WTC11 (cell line): ENCODE measurements at regions not wholly inside any gene's neighbourhood (a gene's known extent, or its start where the extent isn't known, plus 50 kb on each side); places are given as distances from the start of the nearest gene placed in this dataset.

Experiments
- ATAC-seq: fragments of 200-7000 bp; cut with Tn5 transposase; 2 replicates; pipeline ENCODE4 v1.10.0; 2021; ENCODE audit warnings: mild to moderate bottlenecking, moderate library complexity
- CTCF ChIA-PET: fragments of 300-600 bp; sonication (Branson Sonifier 250); formaldehyde crosslinking; loops from one replicate; lab custom pipeline; 2021; ENCODE audit warnings: antibody characterized with exemption; lab: Charles Lee
- POLR2A ChIA-PET: fragments of 350-600 bp; sonication (Branson Sonifier 250); formaldehyde crosslinking; loops from one replicate; lab custom pipeline; 2021; ENCODE audit warnings: antibody characterized with exemption; lab: Charles Lee
- DNase-seq: peaks from one replicate; pipeline ENCODE4 v3.0.0; 2021; ENCODE audit warnings: low spot score
- H3K27ac Mint-ChIP-seq: 2 replicates; pipeline ENCODE4 v1.8.0; 2021; ENCODE audit warnings: mixed read lengths
- H3K27me3 Mint-ChIP-seq: 2 replicates; pipeline ENCODE4 v1.8.0; 2021; ENCODE audit warnings: low read depth, mild to moderate bottlenecking, moderate library complexity, mixed read lengths
- H3K36me3 Mint-ChIP-seq: 2 replicates; pipeline ENCODE4 v1.8.0; 2021; ENCODE audit warnings: mixed read lengths
- H3K4me1 Mint-ChIP-seq: 2 replicates; pipeline ENCODE4 v1.8.0; 2022; ENCODE audit warnings: mixed read lengths
- H3K4me3 Mint-ChIP-seq: 2 replicates; pipeline ENCODE4 v1.8.0; 2021; ENCODE audit warnings: mild to moderate bottlenecking, moderate library complexity, mixed read lengths
- H3K9me3 Mint-ChIP-seq: 2 replicates; pipeline ENCODE4 v1.8.0; 2021; ENCODE audit warnings: mixed read lengths
- AFF4 ChIP-seq: sonication (generic); formaldehyde crosslinking; IDR thresholded peaks from 2 replicates; pipeline ENCODE4 v1.8.1; 2023; ENCODE audit warnings: mild to moderate bottlenecking, missing genetic modification reagents, borderline replicate concordance
- ATF1 ChIP-seq: sonication (generic); formaldehyde crosslinking; IDR thresholded peaks from 2 replicates; pipeline ENCODE4 v1.8.1; 2023; ENCODE audit warnings: mild to moderate bottlenecking, moderate library complexity, missing genetic modification reagents
- CTCF ChIP-seq: fragments of 200-600 bp; IDR thresholded peaks from 2 replicates; pipeline ENCODE4 v1.8.0; 2022; ENCODE audit warnings: antibody characterized with exemption
- E2F1 ChIP-seq: sonication (generic); formaldehyde crosslinking; IDR thresholded peaks from 2 replicates; pipeline ENCODE4 v1.8.0; 2022; ENCODE audit warnings: mild to moderate bottlenecking, missing genetic modification reagents
- ELF4 ChIP-seq: sonication (generic); formaldehyde crosslinking; IDR thresholded peaks from 2 replicates; pipeline ENCODE4 v1.8.1; 2022; ENCODE audit warnings: low read depth, mild to moderate bottlenecking, moderate library complexity, missing genetic modification reagents
- GTF2I ChIP-seq: fragments of 250-450 bp; sonication (Bioruptor Pico); conservative IDR thresholded peaks from 2 replicates; pipeline ENCODE4 v1.4.0; 2021; ENCODE audit warnings: mild to moderate bottlenecking
- JAZF1 ChIP-seq: fragments of 250-450 bp; sonication (Bioruptor Pico); IDR thresholded peaks from 2 replicates; pipeline ENCODE4 v1.9.0; 2021; ENCODE audit warnings: moderate library complexity, mild to moderate bottlenecking, inconsistent platforms
- JUN ChIP-seq: sonication (generic); formaldehyde crosslinking; IDR thresholded peaks from 2 replicates; pipeline ENCODE4 v1.8.0; 2023; ENCODE audit warnings: mild to moderate bottlenecking, missing genetic modification reagents
- MXD4 ChIP-seq: fragments of 250-450 bp; sonication (Bioruptor Pico); IDR thresholded peaks from 2 replicates; pipeline ENCODE4 v1.8.0; 2021; ENCODE audit warnings: mild to moderate bottlenecking, moderate library complexity, borderline replicate concordance
- MYBL2 ChIP-seq: sonication (generic); formaldehyde crosslinking; IDR thresholded peaks from 2 replicates; pipeline ENCODE4 v1.8.1; 2023; ENCODE audit warnings: mild to moderate bottlenecking, moderate library complexity, missing genetic modification reagents
- PRRX2 ChIP-seq: fragments of 250-450 bp; sonication (Bioruptor Pico); IDR thresholded peaks from 2 replicates; pipeline ENCODE4 v1.8.0; 2021; ENCODE audit warnings: mild to moderate bottlenecking
- RORB ChIP-seq: fragments of 250-450 bp; sonication (Bioruptor Pico); IDR thresholded peaks from 2 replicates; pipeline ENCODE4 v1.9.0; 2021; ENCODE audit warnings: mild to moderate bottlenecking
- ZNF423 ChIP-seq: fragments of 250-450 bp; sonication (Bioruptor Pico); IDR thresholded peaks from 2 replicates; pipeline ENCODE4 v2.1.2; 2022; ENCODE audit warnings: mild to moderate bottlenecking, moderate library complexity
- TF ChIP-seq, protein P1 (sequence below): sonication (generic); formaldehyde crosslinking; IDR thresholded peaks from 2 replicates; pipeline ENCODE4 v1.8.1; 2022; ENCODE audit warnings: mild to moderate bottlenecking, missing genetic modification reagents, moderate library complexity, borderline replicate concordance
- TF ChIP-seq, protein P2 (sequence below): fragments of 250-450 bp; sonication (Bioruptor Pico); IDR thresholded peaks from 2 replicates; pipeline ENCODE4 v1.9.0; 2021; ENCODE audit warnings: moderate library complexity, mild to moderate bottlenecking, inconsistent platforms, borderline replicate concordance

DNA sequence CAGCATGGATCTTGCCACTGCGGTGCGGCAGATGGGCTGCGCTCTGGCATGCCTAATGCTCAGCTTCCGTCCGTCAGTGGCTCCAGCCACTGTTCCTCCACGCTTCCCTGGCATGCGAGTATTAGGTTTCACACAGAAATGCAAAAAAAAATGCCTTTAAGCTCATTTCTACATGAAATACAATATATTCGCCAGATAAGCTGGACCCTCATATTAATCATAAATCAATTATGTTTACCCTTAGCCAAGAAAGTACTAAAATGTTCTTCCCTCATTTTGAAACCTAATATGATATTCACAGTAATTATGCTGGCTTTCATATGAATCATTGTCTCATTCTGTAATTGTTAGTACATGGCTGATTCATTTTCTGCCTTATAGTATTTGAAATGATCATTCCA lies 115.5 kb upstream of the FAM241A start:
- H3K4me3 Mint-ChIP-seq = no peak overlapping the region
- ChIA-PET POLR2A (no interaction called here), CTCF (interaction anchor here (1.5 to 6.8 kb wide), 2 partner anchors 86 to 175 kb away, joined by 5 to 77 read pairs; no protein-coding TSS in a partner anchor)
- no peaks in the 10 kb centered on the region for H3K27me3 Mint-ChIP-seq
- H3K9me3 Mint-ChIP-seq = peaks cover 20% of the 10 kb centered on the region
- H3K4me1 Mint-ChIP-seq = peaks cover 21% of the 10 kb centered on the region
- DNase-seq (no peak), ATAC-seq (0 out of 2 replicates have a peak, but pooled peaks have one; percentile 24)
- TF ChIP-seq, protein P1, sequence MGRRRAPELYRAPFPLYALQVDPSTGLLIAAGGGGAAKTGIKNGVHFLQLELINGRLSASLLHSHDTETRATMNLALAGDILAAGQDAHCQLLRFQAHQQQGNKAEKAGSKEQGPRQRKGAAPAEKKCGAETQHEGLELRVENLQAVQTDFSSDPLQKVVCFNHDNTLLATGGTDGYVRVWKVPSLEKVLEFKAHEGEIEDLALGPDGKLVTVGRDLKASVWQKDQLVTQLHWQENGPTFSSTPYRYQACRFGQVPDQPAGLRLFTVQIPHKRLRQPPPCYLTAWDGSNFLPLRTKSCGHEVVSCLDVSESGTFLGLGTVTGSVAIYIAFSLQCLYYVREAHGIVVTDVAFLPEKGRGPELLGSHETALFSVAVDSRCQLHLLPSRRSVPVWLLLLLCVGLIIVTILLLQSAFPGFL (CRISPR knock-in tag) = no peak
- TF ChIP-seq GTF2I (CRISPR knock-in tag) = no peak
- TF ChIP-seq MYBL2 (CRISPR knock-in tag) = no peak
- H3K36me3 Mint-ChIP-seq = 0 out of 2 replicates have a peak, but pooled peaks cover 4% of the 10 kb centered on the region
- H3K27ac Mint-ChIP-seq = peak overlapping the region; percentile 44; the same call in 1 of the 2 replicates

DNA sequence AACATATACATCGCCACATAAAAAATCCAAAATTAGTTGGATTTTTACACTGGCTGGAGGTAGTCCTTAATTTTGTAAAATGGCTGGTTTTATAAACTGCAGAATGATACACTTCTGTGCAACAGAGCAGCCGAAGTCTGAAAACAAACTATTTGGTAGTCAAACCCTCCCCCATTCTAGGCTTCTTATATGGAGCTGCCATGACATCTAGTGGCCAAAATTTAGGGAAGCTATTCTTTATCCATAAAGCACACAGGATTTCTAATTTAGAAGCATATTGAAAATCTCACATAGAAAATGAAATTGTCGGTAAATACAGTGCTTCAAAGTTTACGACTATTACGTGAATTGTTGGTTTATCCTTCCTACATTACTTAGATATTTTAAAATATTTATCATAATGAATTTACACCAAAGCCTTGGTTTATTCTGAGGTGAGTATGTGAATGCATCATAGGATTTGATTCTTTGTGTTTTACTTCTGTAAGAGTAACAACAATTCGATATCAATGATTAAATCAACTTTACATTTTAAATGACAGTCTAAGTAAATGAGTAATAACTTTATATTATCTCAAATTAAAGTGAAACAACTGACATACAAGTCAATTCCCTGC lies 113.4 kb upstream of the FAM241A start:
- DNase-seq = no peak

More for the DNA sequence above, 113.4 kb upstream of the FAM241A start:
- Mint-ChIP-seq H3K27me3 (no peaks in the 10 kb centered on the region), H3K4me1 (peaks cover 21% of the 10 kb centered on the region), H3K36me3 (0 out of 2 replicates have a peak, but pooled peaks cover 4% of the 10 kb centered on the region), H3K9me3 (peaks cover 14% of the 10 kb centered on the region), H3K27ac (no peak overlapping the region), H3K4me3 (no peak overlapping the region)
- TF ChIP-seq ZNF423 (CRISPR knock-in tag) (no peak), ATF1 (no peak), PRRX2 (no peak), RORB (no peak), JAZF1 (CRISPR knock-in tag) (no peak), CTCF (no peak; the same call in 1 of the 2 replicates), E2F1 (CRISPR knock-in tag) (no peak), AFF4 (no peak), JUN (CRISPR knock-in tag) (no peak), ELF4 (no peak), MXD4 (CRISPR knock-in tag) (no peak)
- TF ChIP-seq, protein P2, sequence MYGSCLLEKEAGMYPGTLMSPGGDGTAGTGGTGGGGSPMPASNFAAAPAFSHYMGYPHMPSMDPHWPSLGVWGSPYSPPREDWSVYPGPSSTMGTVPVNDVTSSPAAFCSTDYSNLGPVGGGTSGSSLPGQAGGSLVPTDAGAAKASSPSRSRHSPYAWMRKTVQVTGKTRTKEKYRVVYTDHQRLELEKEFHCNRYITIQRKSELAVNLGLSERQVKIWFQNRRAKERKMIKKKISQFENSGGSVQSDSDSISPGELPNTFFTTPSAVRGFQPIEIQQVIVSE (CRISPR knock-in tag) = no peak
- ATAC-seq = peak; percentile 68
- CTCF ChIA-PET = interaction anchor here (0.9 to 6.8 kb wide), 15 partner anchors 11 to 184 kb away, joined by 3 to 77 read pairs (median 5); no protein-coding TSS in a partner anchor
- POLR2A ChIA-PET = interaction anchor here (0.5 kb wide), 1 partner anchor 94 kb away, joined by 3 read pairs; no protein-coding TSS in a partner anchor
